ENCODE measurements at regions not wholly inside any gene's neighbourhood (a gene's known extent, or its start where the extent isn't known, plus 50 kb on each side); places are given as distances from the start of the nearest gene placed in this dataset.

- no peak for TF ChIP-seq CTCF (tag by site-specific recombination; IDR thresholded peaks at IDR 0.05)
- TF ChIP-seq ZNF776 (tag by site-specific recombination; IDR thresholded peaks at IDR 0.05; ENCODE audit: borderline replicate concordance): no peak
- TF ChIP-seq ZNF692 (tag by site-specific recombination; IDR thresholded peaks at IDR 0.05): no peak
- TF ChIP-seq REST (tag by site-specific recombination; IDR thresholded peaks at IDR 0.05): no peak
Observed at GRCh38 chr10:124143721-124144120, 50.3 kb upstream of the CHST15 start.

Measured in HEK293 (cell line).